ENCODE measurements at regions not wholly inside any gene's neighbourhood (a gene's known extent, or its start where the extent isn't known, plus 50 kb on each side); places are given as distances from the start of the nearest gene placed in this dataset.

DNA sequence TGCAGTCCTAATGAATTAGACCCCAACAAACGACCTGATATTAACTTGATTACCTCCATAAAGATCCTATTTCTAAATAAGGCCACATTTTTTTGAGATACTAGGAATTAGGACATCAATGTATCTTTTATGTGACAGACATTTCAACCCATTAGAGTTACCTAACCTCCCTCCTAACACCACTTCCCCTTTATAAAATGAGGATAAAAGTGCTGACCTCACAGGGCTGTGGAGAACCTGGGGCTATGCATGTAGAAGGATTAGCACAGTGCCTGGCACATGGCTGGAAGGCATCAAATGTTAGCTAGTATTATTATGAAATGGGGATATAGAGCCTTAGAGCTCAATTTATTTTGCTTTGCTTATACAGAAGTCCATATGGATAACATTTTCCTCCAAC lies 53.5 kb upstream of the LRRN1 start:
- peak in 1 of 3 donors; percentile 1 for DNase-seq

DNA sequence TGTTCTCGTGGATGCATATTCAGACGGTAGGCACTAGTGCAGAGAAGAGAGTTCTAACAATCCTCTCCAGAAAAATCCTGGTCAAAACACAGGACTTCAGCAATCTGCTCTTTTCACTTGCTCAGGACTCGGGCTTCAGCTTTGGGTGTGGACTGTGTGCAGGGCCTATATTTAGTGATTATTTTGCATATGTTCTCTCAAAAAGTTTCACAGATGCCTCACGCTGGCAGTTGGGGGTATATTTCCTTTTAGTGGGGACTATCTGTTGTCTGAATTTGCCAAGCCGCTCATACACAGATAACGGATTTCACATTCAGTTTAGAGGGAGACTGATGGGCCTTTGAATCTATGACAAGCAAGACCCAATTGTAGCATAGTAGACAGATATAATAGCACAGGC lies 54.4 kb upstream of the LRRN1 start:
- DNase-seq = no peak

- DNase-seq = no peak
Measured at GRCh38 chr3:3743754-3744153, 55.5 kb upstream of the LRRN1 start.

- no peak for DNase-seq
Measured at GRCh38 chr3:3740061-3740460, 59.2 kb upstream of the LRRN1 start.

- DNase-seq = no peak
Measured at GRCh38 chr3:3739330-3740060, 59.7 kb upstream of the LRRN1 start.

DNA sequence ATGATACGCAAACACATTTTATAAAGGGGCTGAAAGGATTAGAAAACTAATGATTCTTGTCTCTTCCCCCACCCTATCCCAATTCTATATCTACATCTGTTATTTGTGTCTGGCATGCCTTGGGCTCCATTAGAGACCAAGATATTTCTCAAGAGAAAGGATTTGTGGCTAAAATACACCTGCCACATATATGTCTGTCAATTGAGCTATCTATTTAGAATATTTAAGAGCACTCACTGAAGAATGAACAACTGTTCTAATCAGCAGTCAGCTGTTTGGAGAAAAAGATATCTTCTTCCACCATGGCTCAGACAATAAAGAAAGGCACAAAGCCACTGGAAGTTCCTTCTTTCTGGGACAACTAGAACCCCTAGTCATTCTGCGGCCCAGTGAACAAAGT lies 61.7 kb upstream of the LRRN1 start:
- no peak for DNase-seq

DNA sequence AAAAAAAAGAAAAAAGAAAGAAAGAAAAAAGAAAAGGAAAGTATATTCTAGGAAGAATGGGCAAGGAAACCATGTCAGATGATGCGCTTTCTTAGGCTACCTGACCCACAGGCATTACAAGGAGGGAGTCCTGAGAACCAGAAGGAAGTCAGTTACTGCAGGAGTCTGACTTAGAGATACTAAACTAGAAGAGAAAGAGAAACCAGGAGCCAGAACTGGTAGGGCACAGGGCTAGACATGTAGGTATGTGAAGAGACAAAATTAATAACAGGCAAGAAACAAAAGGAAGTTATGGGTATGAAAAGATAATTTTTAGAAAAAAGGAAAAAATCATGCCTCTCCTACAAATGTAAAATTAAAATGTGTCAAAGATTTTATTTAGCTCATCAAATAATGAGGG lies 63.3 kb upstream of the LRRN1 start:
- no peak for DNase-seq

GRCh38 chr3:3734881-3735280 lies 64.3 kb upstream of the LRRN1 start:
- DNase-seq = no peak

GRCh38 chr3:3729261-3729660 lies 70.0 kb upstream of the LRRN1 start:
- DNase-seq = no peak

- no peak for DNase-seq
Measured at GRCh38 chr3:3726549-3726948, 72.7 kb upstream of the LRRN1 start.

DNA sequence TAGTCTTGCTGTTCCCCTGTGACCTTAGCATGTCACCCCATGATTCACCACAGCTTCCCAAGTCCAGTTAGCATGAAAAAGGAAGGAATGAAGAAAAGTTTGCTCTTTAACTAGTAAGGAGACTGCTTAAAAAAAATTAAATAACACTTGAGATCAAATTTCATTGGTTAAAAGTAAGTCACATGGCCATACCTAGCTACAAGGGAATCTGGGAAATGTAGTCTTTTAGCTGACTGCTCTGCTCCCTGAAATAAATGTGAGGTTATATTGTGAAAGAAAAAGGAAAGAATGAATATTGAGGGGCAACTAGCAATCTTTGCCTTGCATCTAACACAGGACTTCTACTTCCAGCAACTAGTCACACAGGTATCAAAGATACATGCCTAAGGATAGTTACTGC lies 84.7 kb upstream of the LRRN1 start:
- DNase-seq = no peak

DNA sequence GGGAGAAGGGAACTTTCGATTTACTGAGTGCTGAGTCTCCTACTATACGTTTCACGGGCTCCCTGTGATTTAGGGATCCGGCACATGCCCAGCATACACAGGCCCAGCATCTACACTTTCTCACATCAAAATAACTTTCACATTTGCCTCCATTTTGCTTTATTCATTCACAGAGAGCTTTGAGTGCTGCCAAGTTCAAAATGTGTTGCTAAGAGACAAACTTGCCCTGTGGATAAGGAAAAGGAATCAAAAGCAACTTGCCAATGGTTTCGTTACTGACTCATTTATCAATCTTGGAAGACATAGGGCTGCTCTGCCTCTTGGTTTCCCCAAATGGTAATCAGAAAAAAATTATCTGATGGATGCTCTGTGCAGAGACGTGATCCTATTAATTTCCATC lies 86.3 kb upstream of the LRRN1 start:
- no peak for DNase-seq

DNA sequence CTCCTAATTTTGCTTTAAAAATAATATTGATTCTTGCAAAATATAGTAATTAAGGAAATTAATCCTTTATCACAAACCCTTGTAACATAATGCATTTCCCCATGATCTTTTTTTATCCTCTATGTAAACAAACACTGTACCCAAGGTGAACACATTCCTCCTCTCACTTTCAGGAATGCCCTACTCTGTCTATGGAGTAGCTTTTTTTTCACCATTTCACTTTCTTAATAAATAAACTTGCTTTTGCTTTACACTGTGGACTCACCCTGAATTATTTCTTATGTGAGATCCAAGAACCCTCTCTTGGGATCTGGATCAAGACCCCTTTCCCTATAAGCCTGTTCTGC lies 90.5 kb upstream of the LRRN1 start:
- no peak for DNase-seq

GRCh38 chr3:3707858-3708768 lies 91.1 kb upstream of the LRRN1 start:
- no peak for DNase-seq

- no peak for DNase-seq
Measured at GRCh38 chr3:3705090-3705775, 94.0 kb upstream of the LRRN1 start.

GRCh38 chr3:3701949-3702348 lies 97.3 kb upstream of the LRRN1 start:
- no peak for DNase-seq

DNA sequence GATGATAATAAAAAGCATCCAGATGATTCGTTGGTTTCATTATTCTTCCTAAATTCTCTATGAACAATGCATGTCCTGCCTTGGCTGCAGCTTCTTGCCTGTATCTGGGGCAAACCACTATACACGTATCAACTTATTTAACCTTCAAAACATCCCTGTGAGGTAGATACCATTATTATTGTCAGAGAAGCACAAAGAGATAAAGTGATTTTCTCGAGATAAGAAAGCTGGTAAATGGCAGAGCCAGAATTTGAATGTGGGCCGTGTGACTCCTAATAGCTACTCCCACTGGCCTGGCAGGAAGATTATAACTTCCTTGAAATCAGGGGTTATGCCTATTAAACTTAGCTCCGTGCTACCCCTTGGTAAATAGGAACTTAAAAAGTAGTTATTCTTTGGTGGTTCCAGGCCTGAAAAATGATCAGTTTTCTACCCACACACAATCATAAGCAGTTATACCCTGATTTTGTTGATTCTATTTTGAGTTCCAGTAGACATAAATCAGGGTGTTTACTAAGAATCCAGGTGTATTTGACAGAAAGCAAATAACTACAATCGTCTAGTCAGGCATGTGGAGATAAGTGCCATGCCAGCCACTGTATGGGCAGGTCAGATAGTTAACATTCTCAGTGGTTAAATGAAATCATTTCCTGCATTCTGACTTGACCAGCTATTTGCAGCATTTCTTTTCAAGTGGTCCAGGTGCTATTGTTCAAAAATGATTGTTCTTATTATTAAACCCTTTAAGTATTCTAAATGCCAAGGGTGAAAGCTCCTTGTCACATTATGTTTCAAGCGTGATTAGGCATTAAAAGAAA lies 99.2 kb upstream of the LRRN1 start:
- no peak for DNase-seq

DNA sequence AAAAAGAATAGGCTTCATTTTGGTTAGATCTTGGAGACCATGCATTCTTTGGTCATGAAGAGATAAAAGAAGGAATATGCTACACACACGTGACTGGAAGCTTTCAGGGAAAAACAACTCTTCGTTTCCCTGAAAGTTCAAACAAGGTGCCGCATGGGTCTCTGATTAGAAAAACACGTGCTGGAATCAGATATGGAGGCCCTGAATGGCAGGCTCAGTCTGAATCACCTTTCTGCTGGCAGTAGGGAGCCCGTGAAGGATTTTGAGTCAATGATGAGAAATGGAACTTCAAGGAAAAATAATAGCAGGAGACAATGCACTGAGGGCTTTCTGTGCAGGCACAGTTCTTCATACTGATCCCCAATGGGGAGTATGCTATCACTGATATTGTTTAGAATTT lies 99.8 kb upstream of the LRRN1 start:
- DNase-seq = no peak

GRCh38 chr3:3696345-3696744 lies 102.9 kb upstream of the LRRN1 start:
- no peak for DNase-seq

- DNase-seq = no peak
Measured at GRCh38 chr3:3693593-3693992, 105.6 kb upstream of the LRRN1 start.

- DNase-seq = no peak
Measured at GRCh38 chr3:3689601-3690375, 109.4 kb upstream of the LRRN1 start.

Data from suppressor macrophage treated with lipopolysaccharide for 1 hour (primary cell).